GM23338 (cell line): ENCODE measurements at regions not wholly inside any gene's neighbourhood (a gene's known extent, or its start where the extent isn't known, plus 50 kb on each side); places are given as distances from the start of the nearest gene placed in this dataset.

ENCODE experiments used
- ATAC-seq: fragments of 200-7000 bp; cut with Tn5 transposase; 3 replicates; pipeline ENCODE4 v1.9.1; 2020
- DNase-seq: peaks from one replicate; pipeline ENCODE4 v3.0.0-alpha.2; 2015; ENCODE audit warnings: low spot score
- H2AFZ ChIP-seq: fragments of 200-600 bp; sonication (generic); 2 replicates; pipeline ENCODE4 v1.8.0; 2016; ENCODE audit warnings: antibody characterized with exemption, mild to moderate bottlenecking, moderate library complexity
- H3F3A ChIP-seq: fragments of 200-600 bp; sonication (generic); replicated peaks from 2 replicates; pipeline ENCODE4 v1.8.0; 2017; ENCODE audit warnings: antibody characterized with exemption, mixed run types, low read depth
- H3K27ac ChIP-seq: fragments of 200-600 bp; sonication (generic); 2 replicates; pipeline ENCODE4 v1.6.1; 2016; ENCODE audit warnings: low read depth
- H3K27me3 ChIP-seq: fragments of 200-600 bp; sonication (generic); 2 replicates; pipeline ENCODE4 v1.8.0; 2016; ENCODE audit warnings: mild to moderate bottlenecking, mixed run types, moderate library complexity; ENCODE audit not compliant: insufficient read depth
- H3K36me3 ChIP-seq: fragments of 200-600 bp; sonication (generic); 2 replicates; pipeline ENCODE4 v1.8.0; 2016; ENCODE audit warnings: mild to moderate bottlenecking; ENCODE audit not compliant: insufficient read depth
- H3K4me1 ChIP-seq: fragments of 200-600 bp; sonication (generic); 2 replicates; pipeline ENCODE4 v1.8.0; 2016; ENCODE audit warnings: mild to moderate bottlenecking, moderate library complexity; ENCODE audit not compliant: insufficient read depth
- H3K4me2 ChIP-seq: fragments of 200-600 bp; sonication (generic); 2 replicates; pipeline ENCODE4 v1.7.1; 2017; ENCODE audit warnings: mixed run types
- H3K4me3 ChIP-seq: fragments of 200-600 bp; sonication (generic); 2 replicates; pipeline ENCODE4 v1.6.1; 2016; ENCODE audit warnings: mixed run types
- H3K79me2 ChIP-seq: fragments of 200-600 bp; sonication (generic); replicated peaks from 2 replicates; pipeline ENCODE4 v1.8.0; 2017; ENCODE audit warnings: mild to moderate bottlenecking; ENCODE audit not compliant: insufficient read depth
- H3K9me2 ChIP-seq: fragments of 200-600 bp; sonication (generic); 2 replicates; pipeline ENCODE4 v1.8.0; 2017; ENCODE audit not compliant: insufficient read depth
- H4K20me1 ChIP-seq: fragments of 200-600 bp; sonication (generic); replicated peaks from 2 replicates; pipeline ENCODE4 v1.8.0; 2017; ENCODE audit warnings: mild to moderate bottlenecking; ENCODE audit not compliant: insufficient read depth
- H3K27ac Mint-ChIP-seq: 2 replicates; pipeline ENCODE4 v1.8.0; 2020; ENCODE audit warnings: inconsistent platforms, mild to moderate bottlenecking, moderate library complexity, mixed read lengths
- H3K27me3 Mint-ChIP-seq: 3 replicates; pipeline ENCODE4 v1.8.0; 2022; ENCODE audit warnings: low read depth, mild to moderate bottlenecking, moderate library complexity, mixed read lengths, inconsistent platforms; ENCODE audit not compliant: insufficient read depth, poor library complexity
- H3K36me3 Mint-ChIP-seq: 3 replicates; pipeline ENCODE4 v1.8.0; 2021; ENCODE audit warnings: low read depth, mild to moderate bottlenecking, inconsistent platforms, moderate library complexity, mixed read lengths
- H3K4me1 Mint-ChIP-seq: 3 replicates; pipeline ENCODE4 v1.8.0; 2020; ENCODE audit warnings: mild to moderate bottlenecking, inconsistent platforms, mixed read lengths
- H3K4me3 Mint-ChIP-seq: 3 replicates; pipeline ENCODE4 v1.8.0; 2021; ENCODE audit warnings: moderate library complexity, mild to moderate bottlenecking, inconsistent platforms, mixed read lengths
- H3K9me3 Mint-ChIP-seq: 3 replicates; pipeline ENCODE4 v1.8.0; 2020; ENCODE audit warnings: moderate library complexity, mild to moderate bottlenecking, inconsistent platforms, mixed read lengths
- CREB1 ChIP-seq: fragments of 250-450 bp; sonication (Bioruptor Pico); IDR thresholded peaks from 2 replicates; pipeline ENCODE4 v1.5.0; 2020; ENCODE audit warnings: low read depth, mild to moderate bottlenecking, moderate library complexity
- EZH2 ChIP-seq: fragments of 200-600 bp; sonication (generic); IDR thresholded peaks from one replicate; pipeline ENCODE4 v1.8.0; 2017; ENCODE audit warnings: antibody characterized with exemption, mild to moderate bottlenecking, low read depth; ENCODE audit not compliant: unreplicated experiment
- EZH2phosphoT487 ChIP-seq: fragments of 200-600 bp; sonication (generic); IDR thresholded peaks from one replicate; pipeline ENCODE4 v1.8.1; 2018; ENCODE audit warnings: antibody characterized with exemption; ENCODE audit not compliant: unreplicated experiment
- JUNB ChIP-seq: IDR thresholded peaks from one replicate; pipeline ENCODE4 v1.6.1; 2016; ENCODE audit warnings: antibody characterized with exemption; ENCODE audit not compliant: unreplicated experiment
- NANOG ChIP-seq: IDR thresholded peaks from 2 replicates; pipeline ENCODE4 v1.6.1; 2016; ENCODE audit warnings: antibody characterized with exemption, borderline replicate concordance
- POLR2AphosphoS5 ChIP-seq: IDR thresholded peaks from 2 replicates; pipeline ENCODE4 v1.6.1; 2016; ENCODE audit warnings: antibody characterized with exemption, low read depth
- STAT1 ChIP-seq: IDR thresholded peaks from one replicate; pipeline ENCODE4 v1.6.1; 2016; ENCODE audit warnings: antibody characterized with exemption; ENCODE audit not compliant: unreplicated experiment
- ZNF114 ChIP-seq: fragments of 250-450 bp; sonication (Bioruptor Pico); IDR thresholded peaks from 2 replicates; pipeline ENCODE4 v1.5.0; 2020; ENCODE audit warnings: mild to moderate bottlenecking, moderate library complexity
- ZNF331 ChIP-seq: fragments of 250-450 bp; sonication (Bioruptor Pico); IDR thresholded peaks from 2 replicates; pipeline ENCODE4 v1.5.0; 2020; ENCODE audit warnings: low read depth, mild to moderate bottlenecking, moderate library complexity
- TF ChIP-seq, protein P1 (sequence below): fragments of 250-450 bp; sonication (Bioruptor Pico); IDR thresholded peaks from 2 replicates; pipeline ENCODE4 v1.5.0; 2020; ENCODE audit warnings: mild to moderate bottlenecking, moderate library complexity
- TF ChIP-seq, protein P2 (sequence below): IDR thresholded peaks from 2 replicates; pipeline ENCODE4 v1.6.1; 2016; ENCODE audit warnings: antibody characterized with exemption
- TF ChIP-seq, protein P3 (sequence below), 2 experiments: fragments of 200-600 bp in 1 of 2; sonication (generic) in 1 of 2; conservative IDR thresholded peaks; 2 replicates each; pipeline versions ENCODE4 v1.5.1 to v1.6.1; 2016 to 2017; ENCODE audit warnings: antibody characterized with exemption in 2 of 2, low read depth in 2 of 2, mild to moderate bottlenecking in 2 of 2, moderate library complexity in 1 of 2
- TF ChIP-seq, protein P4 (sequence below): IDR thresholded peaks from one replicate; pipeline ENCODE4 v1.6.1; 2018; ENCODE audit warnings: antibody characterized with exemption; ENCODE audit not compliant: unreplicated experiment

DNA sequence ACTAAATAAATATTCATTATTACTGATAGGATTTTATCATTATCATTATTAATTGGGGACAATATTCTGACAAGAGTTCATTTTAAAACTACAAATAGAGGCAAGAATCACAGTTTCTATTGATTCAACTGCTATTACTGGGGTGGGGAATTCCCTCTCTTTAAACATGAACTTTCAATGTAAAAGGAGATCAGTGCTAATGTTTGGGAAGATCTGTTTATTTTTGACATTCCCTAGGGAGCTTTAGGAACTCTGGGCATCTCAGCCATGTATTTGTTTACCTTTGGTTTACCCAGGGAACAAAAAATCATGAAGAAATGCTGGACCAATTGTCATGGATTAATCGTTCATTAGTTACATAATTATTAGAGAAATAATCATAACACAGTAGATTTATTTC lies 443.2 kb upstream of the AKR1E2 start:
- H2AFZ ChIP-seq = no peak overlapping the region
- H3K4me3 ChIP-seq = no peak overlapping the region
- H3K4me1 Mint-ChIP-seq = no peaks in the 10 kb centered on the region
- H3K36me3 Mint-ChIP-seq = no peaks in the 10 kb centered on the region
- no peaks in the 10 kb centered on the region for H3F3A ChIP-seq
- no peak for ATAC-seq
- no peaks in the 10 kb centered on the region for H4K20me1 ChIP-seq
- H3K36me3 ChIP-seq = no peaks in the 10 kb centered on the region
- H3K79me2 ChIP-seq = no peaks in the 10 kb centered on the region
- no peak overlapping the region for H3K4me3 Mint-ChIP-seq
- no peak for TF ChIP-seq ZNF331 (CRISPR knock-in tag)
- TF ChIP-seq ZNF114 (CRISPR knock-in tag) = no peak
- TF ChIP-seq NANOG = no peak
- TF ChIP-seq JUNB = no peak
- TF ChIP-seq CREB1 (CRISPR knock-in tag) = no peak
- no peak for TF ChIP-seq POLR2AphosphoS5
- TF ChIP-seq, protein P1, sequence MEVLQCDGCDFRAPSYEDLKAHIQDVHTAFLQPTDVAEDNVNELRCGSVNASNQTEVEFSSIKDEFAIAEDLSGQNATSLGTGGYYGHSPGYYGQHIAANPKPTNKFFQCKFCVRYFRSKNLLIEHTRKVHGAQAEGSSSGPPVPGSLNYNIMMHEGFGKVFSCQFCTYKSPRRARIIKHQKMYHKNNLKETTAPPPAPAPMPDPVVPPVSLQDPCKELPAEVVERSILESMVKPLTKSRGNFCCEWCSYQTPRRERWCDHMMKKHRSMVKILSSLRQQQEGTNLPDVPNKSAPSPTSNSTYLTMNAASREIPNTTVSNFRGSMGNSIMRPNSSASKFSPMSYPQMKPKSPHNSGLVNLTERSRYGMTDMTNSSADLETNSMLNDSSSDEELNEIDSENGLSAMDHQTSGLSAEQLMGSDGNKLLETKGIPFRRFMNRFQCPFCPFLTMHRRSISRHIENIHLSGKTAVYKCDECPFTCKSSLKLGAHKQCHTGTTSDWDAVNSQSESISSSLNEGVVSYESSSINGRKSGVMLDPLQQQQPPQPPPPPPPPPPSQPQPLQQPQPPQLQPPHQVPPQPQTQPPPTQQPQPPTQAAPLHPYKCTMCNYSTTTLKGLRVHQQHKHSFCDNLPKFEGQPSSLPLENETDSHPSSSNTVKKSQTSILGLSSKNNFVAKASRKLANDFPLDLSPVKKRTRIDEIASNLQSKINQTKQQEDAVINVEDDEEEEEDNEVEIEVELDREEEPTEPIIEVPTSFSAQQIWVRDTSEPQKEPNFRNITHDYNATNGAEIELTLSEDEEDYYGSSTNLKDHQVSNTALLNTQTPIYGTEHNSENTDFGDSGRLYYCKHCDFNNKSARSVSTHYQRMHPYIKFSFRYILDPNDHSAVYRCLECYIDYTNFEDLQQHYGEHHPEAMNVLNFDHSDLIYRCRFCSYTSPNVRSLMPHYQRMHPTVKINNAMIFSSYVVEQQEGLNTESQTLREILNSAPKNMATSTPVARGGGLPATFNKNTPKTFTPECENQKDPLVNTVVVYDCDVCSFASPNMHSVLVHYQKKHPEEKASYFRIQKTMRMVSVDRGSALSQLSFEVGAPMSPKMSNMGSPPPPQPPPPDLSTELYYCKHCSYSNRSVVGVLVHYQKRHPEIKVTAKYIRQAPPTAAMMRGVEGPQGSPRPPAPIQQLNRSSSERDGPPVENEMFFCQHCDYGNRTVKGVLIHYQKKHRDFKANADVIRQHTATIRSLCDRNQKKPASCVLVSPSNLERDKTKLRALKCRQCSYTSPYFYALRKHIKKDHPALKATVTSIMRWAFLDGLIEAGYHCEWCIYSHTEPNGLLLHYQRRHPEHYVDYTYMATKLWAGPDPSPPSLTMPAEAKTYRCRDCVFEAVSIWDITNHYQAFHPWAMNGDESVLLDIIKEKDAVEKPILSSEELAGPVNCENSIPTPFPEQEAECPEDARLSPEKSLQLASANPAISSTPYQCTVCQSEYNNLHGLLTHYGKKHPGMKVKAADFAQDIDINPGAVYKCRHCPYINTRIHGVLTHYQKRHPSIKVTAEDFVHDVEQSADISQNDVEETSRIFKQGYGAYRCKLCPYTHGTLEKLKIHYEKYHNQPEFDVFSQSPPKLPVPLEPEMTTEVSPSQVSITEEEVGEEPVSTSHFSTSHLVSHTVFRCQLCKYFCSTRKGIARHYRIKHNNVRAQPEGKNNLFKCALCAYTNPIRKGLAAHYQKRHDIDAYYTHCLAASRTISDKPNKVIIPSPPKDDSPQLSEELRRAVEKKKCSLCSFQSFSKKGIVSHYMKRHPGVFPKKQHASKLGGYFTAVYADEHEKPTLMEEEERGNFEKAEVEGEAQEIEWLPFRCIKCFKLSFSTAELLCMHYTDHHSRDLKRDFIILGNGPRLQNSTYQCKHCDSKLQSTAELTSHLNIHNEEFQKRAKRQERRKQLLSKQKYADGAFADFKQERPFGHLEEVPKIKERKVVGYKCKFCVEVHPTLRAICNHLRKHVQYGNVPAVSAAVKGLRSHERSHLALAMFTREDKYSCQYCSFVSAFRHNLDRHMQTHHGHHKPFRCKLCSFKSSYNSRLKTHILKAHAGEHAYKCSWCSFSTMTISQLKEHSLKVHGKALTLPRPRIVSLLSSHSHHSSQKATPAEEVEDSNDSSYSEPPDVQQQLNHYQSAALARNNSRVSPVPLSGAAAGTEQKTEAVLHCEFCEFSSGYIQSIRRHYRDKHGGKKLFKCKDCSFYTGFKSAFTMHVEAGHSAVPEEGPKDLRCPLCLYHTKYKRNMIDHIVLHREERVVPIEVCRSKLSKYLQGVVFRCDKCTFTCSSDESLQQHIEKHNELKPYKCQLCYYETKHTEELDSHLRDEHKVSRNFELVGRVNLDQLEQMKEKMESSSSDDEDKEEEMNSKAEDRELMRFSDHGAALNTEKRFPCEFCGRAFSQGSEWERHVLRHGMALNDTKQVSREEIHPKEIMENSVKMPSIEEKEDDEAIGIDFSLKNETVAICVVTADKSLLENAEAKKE (CRISPR knock-in tag) = no peak
- TF ChIP-seq EZH2phosphoT487 = no peak
- TF ChIP-seq, protein P2, sequence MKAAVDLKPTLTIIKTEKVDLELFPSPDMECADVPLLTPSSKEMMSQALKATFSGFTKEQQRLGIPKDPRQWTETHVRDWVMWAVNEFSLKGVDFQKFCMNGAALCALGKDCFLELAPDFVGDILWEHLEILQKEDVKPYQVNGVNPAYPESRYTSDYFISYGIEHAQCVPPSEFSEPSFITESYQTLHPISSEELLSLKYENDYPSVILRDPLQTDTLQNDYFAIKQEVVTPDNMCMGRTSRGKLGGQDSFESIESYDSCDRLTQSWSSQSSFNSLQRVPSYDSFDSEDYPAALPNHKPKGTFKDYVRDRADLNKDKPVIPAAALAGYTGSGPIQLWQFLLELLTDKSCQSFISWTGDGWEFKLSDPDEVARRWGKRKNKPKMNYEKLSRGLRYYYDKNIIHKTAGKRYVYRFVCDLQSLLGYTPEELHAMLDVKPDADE = no peak
- TF ChIP-seq, protein P3, sequence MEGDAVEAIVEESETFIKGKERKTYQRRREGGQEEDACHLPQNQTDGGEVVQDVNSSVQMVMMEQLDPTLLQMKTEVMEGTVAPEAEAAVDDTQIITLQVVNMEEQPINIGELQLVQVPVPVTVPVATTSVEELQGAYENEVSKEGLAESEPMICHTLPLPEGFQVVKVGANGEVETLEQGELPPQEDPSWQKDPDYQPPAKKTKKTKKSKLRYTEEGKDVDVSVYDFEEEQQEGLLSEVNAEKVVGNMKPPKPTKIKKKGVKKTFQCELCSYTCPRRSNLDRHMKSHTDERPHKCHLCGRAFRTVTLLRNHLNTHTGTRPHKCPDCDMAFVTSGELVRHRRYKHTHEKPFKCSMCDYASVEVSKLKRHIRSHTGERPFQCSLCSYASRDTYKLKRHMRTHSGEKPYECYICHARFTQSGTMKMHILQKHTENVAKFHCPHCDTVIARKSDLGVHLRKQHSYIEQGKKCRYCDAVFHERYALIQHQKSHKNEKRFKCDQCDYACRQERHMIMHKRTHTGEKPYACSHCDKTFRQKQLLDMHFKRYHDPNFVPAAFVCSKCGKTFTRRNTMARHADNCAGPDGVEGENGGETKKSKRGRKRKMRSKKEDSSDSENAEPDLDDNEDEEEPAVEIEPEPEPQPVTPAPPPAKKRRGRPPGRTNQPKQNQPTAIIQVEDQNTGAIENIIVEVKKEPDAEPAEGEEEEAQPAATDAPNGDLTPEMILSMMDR (conservative IDR thresholded peaks at IDR 0.05; ENCODE audit: low read depth in 2 of 2) = no peak
- no peak for TF ChIP-seq EZH2
- TF ChIP-seq, protein P4, sequence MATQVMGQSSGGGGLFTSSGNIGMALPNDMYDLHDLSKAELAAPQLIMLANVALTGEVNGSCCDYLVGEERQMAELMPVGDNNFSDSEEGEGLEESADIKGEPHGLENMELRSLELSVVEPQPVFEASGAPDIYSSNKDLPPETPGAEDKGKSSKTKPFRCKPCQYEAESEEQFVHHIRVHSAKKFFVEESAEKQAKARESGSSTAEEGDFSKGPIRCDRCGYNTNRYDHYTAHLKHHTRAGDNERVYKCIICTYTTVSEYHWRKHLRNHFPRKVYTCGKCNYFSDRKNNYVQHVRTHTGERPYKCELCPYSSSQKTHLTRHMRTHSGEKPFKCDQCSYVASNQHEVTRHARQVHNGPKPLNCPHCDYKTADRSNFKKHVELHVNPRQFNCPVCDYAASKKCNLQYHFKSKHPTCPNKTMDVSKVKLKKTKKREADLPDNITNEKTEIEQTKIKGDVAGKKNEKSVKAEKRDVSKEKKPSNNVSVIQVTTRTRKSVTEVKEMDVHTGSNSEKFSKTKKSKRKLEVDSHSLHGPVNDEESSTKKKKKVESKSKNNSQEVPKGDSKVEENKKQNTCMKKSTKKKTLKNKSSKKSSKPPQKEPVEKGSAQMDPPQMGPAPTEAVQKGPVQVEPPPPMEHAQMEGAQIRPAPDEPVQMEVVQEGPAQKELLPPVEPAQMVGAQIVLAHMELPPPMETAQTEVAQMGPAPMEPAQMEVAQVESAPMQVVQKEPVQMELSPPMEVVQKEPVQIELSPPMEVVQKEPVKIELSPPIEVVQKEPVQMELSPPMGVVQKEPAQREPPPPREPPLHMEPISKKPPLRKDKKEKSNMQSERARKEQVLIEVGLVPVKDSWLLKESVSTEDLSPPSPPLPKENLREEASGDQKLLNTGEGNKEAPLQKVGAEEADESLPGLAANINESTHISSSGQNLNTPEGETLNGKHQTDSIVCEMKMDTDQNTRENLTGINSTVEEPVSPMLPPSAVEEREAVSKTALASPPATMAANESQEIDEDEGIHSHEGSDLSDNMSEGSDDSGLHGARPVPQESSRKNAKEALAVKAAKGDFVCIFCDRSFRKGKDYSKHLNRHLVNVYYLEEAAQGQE = no peak
- TF ChIP-seq STAT1 = no peak
- no peak overlapping the region for H3K4me2 ChIP-seq
- no peaks in the 10 kb centered on the region for H3K27me3 ChIP-seq
- H3K9me2 ChIP-seq = no peaks in the 10 kb centered on the region
- no peaks in the 10 kb centered on the region for H3K9me3 Mint-ChIP-seq
- no peaks in the 10 kb centered on the region for H3K27me3 Mint-ChIP-seq
- no peaks in the 10 kb centered on the region for H3K4me1 ChIP-seq
- H3K27ac ChIP-seq = no peak overlapping the region
- no peak for DNase-seq
- H3K27ac Mint-ChIP-seq = no peak overlapping the region
